Bronchial epithelial cell (primary cell): ENCODE measurements at regions not wholly inside any gene's neighbourhood (a gene's known extent, or its start where the extent isn't known, plus 50 kb on each side); places are given as distances from the start of the nearest gene placed in this dataset.

Source experiments
- DNase-seq: peaks from one replicate; pipeline ENCODE4 v3.0.0-alpha.2; 2010; ENCODE audit warnings: low read depth
- FAIRE-seq: peaks from 2 replicates; lab custom pipeline; 2011; peaks lifted over from hg19 to GRCh38; lab: Jason Lieb, UNC
- H3K27me3 ChIP-seq: 2 replicates; pipeline ENCODE4 v1.5.1; 2011; ENCODE audit warnings: low read length; ENCODE audit not compliant: control insufficient read depth, insufficient read depth
- H3K36me3 ChIP-seq: 2 replicates; pipeline ENCODE4 v1.5.1; 2011; ENCODE audit warnings: low read length; ENCODE audit not compliant: control insufficient read depth, insufficient read depth
- H3K4me3 ChIP-seq: 2 replicates; pipeline ENCODE4 v1.5.1; 2011; ENCODE audit warnings: mild to moderate bottlenecking, low read depth, low read length, control low read depth
- TF ChIP-seq, protein P1 (sequence below): IDR thresholded peaks from 2 replicates; pipeline ENCODE4 v1.5.1; 2011; ENCODE audit warnings: mild to moderate bottlenecking, moderate library complexity, low read length, control low read depth, inconsistent platforms; ENCODE audit not compliant: insufficient read depth, severe bottlenecking

DNA sequence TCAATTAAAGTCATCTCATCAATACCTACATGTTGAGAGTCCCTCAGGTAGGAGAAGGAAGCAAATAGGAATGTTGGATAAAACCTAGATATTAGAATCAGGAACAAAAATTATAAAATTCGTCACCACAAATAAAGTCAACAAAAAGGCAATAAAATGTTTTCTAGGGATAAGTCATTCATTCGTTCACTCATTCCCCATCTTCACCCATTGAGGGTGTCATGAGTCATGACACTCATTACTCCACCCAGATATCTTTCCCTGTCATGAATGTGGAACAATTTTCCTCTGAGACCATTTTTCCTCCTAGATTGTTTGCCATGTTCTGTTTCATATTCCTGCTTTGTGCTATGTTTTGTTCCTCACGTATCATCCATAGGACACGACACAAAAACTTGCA lies 50.9 kb upstream of the OLIG3 start:
- no peaks in the 10 kb centered on the region for H3K36me3 ChIP-seq
- no peak for FAIRE-seq
- no peak for DNase-seq
- TF ChIP-seq, protein P1, sequence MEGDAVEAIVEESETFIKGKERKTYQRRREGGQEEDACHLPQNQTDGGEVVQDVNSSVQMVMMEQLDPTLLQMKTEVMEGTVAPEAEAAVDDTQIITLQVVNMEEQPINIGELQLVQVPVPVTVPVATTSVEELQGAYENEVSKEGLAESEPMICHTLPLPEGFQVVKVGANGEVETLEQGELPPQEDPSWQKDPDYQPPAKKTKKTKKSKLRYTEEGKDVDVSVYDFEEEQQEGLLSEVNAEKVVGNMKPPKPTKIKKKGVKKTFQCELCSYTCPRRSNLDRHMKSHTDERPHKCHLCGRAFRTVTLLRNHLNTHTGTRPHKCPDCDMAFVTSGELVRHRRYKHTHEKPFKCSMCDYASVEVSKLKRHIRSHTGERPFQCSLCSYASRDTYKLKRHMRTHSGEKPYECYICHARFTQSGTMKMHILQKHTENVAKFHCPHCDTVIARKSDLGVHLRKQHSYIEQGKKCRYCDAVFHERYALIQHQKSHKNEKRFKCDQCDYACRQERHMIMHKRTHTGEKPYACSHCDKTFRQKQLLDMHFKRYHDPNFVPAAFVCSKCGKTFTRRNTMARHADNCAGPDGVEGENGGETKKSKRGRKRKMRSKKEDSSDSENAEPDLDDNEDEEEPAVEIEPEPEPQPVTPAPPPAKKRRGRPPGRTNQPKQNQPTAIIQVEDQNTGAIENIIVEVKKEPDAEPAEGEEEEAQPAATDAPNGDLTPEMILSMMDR: no peak
- peaks cover 1% of the 10 kb centered on the region for H3K27me3 ChIP-seq
- H3K4me3 ChIP-seq: no peak overlapping the region

DNA sequence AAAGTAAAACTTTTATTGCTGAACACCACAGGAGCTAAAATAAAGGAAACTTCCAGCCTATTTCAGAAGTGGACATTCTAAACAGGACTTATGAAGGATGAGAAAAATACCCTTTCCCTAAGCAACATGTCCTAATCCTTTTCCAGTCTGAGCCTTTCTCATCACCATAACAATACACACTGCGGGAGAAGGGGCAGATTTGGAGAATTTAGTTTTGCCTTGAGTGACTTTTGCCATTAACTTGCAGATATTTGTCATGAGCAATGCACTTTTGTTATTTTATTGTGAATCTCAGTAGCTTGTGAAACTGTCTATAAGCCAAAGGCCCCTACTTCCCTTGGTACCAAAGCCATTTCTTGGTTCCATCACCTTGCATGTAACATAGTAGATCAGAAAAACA lies 53.0 kb upstream of the OLIG3 start:
- no peak overlapping the region for H3K4me3 ChIP-seq
- DNase-seq: no peak
- H3K27me3 ChIP-seq: peaks cover 1% of the 10 kb centered on the region
- H3K36me3 ChIP-seq: no peaks in the 10 kb centered on the region
- FAIRE-seq: no peak
- TF ChIP-seq, protein P1: no peak

DNA sequence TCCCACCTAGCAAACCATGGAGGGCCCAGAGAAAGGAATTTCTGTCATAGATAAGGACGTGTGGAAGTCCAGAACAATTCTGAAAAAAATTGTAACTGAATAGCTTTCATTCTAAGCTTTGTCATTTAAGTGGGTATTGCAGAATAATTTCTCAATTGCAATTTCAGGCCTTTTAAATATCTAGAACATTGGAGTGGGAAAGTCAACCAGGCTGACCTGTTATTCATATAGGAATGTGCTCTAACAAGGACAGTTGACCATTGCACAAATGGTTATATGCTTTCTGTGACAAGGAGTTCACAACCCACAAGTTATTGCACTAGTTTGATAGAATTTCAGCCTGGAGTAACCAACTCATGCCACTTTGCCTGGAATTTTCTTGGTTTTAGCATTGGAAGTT lies 53.4 kb upstream of the OLIG3 start:
- TF ChIP-seq, protein P1: no peak
- DNase-seq (no peak), FAIRE-seq (no peak)
- H3K36me3 ChIP-seq: no peaks in the 10 kb centered on the region
- no peak overlapping the region for H3K4me3 ChIP-seq
- H3K27me3 ChIP-seq: peaks cover 1% of the 10 kb centered on the region

- Histone ChIP-seq H3K36me3 (no peaks in the 10 kb centered on the region), H3K27me3 (peaks cover 1% of the 10 kb centered on the region), H3K4me3 (no peak overlapping the region)
- DNase-seq (no peak), FAIRE-seq (no peak)
- TF ChIP-seq, protein P1: no peak
Observed at GRCh38 chr6:137549106-137549505, 54.9 kb upstream of the OLIG3 start.

GRCh38 chr6:137550535-137550934 lies 56.3 kb upstream of the OLIG3 start:
- peaks cover 1% of the 10 kb centered on the region for H3K27me3 ChIP-seq
- no peak overlapping the region for H3K4me3 ChIP-seq
- FAIRE-seq (no peak), DNase-seq (no peak)
- no peaks in the 10 kb centered on the region for H3K36me3 ChIP-seq
- TF ChIP-seq, protein P1: no peak

- TF ChIP-seq, protein P1: no peak
- Histone ChIP-seq H3K27me3 (peaks cover under 1% of the 10 kb centered on the region), H3K36me3 (no peaks in the 10 kb centered on the region), H3K4me3 (no peak overlapping the region)
- no peak for DNase-seq
- FAIRE-seq: no peak
Observed at GRCh38 chr6:137552146-137552545, 58.0 kb upstream of the OLIG3 start.
